ENCODE measurements at regions not wholly inside any gene's neighbourhood (a gene's known extent, or its start where the extent isn't known, plus 50 kb on each side); places are given as distances from the start of the nearest gene placed in this dataset.

DNA sequence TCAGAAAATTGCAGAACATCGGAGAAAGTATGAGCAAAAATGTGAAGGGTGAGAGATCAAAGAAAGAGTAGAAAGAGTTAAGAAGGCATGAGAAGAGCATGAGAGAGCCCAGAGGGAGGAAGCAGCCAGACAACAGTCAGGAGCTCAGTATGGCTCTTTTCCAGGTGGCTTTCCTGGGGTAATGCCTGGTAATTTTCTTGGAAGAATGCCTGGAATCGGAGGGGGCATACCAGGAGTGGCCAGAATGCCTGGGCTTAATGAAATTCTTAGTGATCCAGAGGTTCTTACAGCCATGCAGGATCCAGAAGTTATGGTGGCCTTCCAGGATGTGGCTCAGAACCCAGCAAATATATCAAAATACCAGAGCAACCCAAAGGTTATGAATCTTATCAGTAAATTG is 271.8 kb upstream of the TFPI start:
- TF ChIP-seq, protein P1, sequence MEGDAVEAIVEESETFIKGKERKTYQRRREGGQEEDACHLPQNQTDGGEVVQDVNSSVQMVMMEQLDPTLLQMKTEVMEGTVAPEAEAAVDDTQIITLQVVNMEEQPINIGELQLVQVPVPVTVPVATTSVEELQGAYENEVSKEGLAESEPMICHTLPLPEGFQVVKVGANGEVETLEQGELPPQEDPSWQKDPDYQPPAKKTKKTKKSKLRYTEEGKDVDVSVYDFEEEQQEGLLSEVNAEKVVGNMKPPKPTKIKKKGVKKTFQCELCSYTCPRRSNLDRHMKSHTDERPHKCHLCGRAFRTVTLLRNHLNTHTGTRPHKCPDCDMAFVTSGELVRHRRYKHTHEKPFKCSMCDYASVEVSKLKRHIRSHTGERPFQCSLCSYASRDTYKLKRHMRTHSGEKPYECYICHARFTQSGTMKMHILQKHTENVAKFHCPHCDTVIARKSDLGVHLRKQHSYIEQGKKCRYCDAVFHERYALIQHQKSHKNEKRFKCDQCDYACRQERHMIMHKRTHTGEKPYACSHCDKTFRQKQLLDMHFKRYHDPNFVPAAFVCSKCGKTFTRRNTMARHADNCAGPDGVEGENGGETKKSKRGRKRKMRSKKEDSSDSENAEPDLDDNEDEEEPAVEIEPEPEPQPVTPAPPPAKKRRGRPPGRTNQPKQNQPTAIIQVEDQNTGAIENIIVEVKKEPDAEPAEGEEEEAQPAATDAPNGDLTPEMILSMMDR (IDR thresholded peaks at IDR 0.05) = no peak
- TF ChIP-seq POLR2A (IDR thresholded peaks at IDR 0.05) = no peak

All from testis (tissue), 2 donors.